Renal cortex interstitium (tissue), 11 donors: ENCODE measurements at regions not wholly inside any gene's neighbourhood (a gene's known extent, or its start where the extent isn't known, plus 50 kb on each side); places are given as distances from the start of the nearest gene placed in this dataset.
A peak's percentile ranks its signal among the peaks of the same experiment; 100 is the strongest.
"Not testable (repeated sequence)": the region's sequence is repeated elsewhere in the genome, so short reads cannot be mapped to it uniquely, and the experiment has no call there.

Source experiments
- DNase-seq, 11 donors: peaks; one replicate each; pipeline ENCODE4 v3.0.0-alpha.2; 2013; ENCODE audit warnings: low read depth in 9 of 11, low spot score in 4 of 11; ENCODE audit errors: extremely low read depth in 1 of 11

DNA sequence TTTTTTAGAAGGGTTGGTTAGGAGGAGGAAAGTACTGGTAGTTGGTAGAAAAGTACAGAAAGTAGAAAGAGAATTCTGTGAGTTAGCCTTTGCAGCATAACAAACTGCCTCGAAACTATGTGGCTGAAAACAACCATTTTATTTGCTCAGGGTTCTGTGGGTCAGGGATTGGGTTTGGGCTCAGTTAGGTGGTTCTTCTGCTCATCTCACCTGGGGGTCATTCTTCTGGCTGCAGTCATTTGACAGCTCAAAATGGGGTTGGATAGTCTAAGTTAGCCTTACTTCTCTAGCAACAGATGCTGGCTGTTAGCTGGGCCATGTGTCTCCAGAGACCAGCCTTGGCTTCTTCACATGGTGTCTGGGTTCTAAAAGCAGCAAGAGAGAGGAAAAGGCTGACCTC lies 119.4 kb downstream of the SMIM20 start:
- DNase-seq: no peak

DNA sequence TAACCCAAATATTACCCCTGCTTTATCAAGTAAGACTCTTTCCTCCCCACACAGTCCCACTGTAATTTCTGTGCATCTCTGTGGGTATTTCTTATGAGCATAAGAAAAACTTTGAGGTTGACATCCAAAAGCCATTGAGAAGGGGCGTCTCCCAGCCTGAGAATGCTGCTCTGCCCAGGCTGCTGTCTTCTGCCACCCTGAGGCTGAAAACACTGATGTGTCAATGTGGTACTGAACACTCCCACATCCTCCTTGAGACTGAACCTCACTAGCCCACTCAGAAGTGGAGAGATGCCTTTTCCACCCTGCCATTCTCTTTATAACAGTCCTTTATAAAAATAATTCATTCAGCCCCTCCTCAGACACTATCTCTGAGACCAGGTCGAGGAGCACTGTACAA lies 120.8 kb downstream of the SMIM20 start:
- no peak for DNase-seq

DNA sequence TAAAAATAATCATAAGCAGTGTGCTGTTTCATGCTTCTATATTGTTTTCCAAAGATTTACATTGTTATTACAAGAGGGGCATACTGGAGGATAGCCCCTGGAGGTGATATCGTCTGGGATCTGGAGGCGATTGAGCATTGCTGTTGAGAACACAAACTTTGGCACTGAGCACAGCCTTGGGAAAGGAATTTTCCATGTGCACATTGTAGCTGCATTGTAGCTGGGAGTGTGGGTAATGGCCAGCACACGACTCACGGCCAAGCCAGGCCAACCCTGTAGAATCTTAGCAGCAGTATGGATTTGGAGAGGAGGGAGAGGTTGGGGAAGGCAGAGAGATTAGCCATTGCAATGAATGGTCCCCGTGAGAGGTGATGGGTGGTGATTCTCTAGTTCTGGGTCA lies 121.9 kb downstream of the SMIM20 start:
- no peak for DNase-seq

DNA sequence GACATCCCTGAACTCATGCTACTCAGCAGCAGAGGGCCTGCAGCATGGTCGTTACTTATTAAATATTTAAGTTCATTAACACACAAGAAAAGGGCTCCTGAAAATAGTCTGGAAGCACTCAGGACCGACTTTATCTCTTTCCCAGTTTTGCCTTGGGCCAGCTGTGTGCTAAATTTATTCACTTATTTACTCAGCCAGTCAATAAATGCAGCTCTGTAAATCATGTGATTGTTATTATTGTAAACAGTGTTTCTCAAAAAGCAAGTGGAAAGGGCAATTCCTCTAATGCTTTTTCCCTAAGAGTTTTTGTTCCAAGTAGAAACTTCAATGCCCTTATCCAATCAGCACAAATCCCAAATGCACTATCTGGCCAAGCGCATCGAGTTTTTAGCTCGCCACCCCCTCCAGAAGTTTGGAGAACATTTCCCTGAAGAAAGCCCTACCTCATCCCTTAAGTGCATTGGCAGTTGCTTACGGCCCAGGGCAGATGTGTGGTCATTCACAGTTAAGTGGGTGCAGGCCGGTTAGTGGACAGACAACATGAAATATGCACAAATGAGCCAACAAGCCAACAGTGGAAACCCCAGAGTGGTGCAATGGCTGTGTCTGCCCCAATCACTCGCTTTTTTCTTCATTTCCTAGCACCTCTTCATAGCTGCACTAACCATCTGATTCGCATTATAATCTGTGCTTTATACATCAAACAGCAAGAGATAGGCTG lies 125.8 kb downstream of the SMIM20 start:
- DNase-seq: no peak

DNA sequence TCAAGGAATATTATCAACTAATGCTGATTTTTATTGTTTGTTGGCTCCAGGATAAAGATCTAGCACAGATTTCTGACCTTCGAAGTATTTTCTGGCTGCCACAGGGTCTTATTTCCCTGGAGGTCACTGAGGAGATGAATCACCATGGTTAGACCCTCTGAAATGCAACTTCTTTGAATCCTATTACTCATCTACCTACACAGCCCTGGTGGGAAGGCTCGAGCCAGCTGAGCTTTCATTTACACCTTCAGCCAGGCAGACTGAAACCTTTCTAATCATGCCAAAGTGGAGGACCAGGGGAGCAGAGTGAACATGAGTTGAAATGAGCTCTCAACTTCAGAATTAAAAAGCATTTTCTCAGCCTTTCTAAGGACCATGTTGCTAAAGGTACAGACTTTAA lies 130.5 kb downstream of the SMIM20 start:
- no peak for DNase-seq

DNA sequence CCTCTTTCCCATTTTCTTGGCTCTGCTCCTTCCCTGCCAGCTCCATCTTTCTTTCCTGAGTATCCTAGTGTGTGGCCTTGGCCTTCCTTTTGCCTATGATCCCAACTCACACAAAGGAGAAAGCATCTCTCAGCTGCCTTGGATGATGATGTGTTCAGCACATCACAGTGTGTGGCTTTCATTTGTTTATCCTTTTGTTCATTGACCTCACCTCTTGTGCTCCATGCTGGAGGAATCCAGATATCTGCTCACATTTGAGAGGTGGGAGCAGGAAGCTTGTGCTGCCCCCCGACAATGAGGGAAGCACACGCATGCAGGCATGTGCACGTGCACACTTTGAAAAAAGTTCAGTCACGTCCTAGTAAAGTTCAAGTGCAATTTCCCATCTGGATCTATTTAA lies 131.0 kb downstream of the SMIM20 start:
- no peak for DNase-seq

DNA sequence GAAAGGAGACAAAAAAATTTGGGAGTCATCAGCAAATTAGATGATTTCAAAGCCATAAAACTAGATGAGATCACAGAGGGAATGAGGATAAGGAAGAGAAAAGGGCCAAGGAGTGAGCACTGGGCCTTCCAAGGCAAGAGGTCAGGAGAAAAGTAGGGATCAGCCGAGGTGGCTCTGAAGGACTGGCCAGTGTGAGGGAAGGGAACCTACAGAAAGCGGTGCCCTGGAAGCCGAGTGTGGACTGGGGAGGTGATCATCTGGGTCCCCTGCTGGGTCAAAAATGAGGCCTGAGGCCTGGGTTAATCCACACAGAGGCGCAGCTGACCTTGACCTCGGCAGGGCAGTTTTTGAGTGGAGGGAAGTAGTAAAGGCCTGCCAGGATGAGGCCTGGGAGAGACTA lies 133.8 kb downstream of the SMIM20 start:
- no peak for DNase-seq

DNA sequence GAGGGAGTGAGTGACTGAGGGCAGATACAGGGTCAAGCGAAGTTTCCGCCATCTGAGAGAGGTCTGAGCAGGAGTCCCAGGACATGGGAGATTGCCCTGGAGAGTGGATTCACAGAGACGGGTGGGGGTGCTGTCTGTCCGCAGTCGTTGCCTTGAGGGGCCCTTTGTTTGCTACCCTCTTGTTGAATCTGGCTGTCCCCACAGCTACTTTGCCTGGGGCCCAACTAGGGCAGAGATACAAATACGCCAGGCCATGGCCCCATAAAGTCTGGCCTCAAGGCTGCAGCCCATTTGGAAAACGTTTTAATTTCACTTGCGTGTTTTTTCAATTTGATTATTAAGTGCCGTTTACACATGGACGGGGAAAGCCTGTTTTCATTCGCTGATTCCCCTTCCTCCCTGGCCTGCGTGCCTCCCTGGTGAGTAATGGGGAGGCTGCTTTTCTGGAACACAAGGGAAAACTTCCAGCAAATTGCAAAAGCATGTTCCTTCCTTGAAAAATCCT lies 134.4 kb downstream of the SMIM20 start:
- peak in 4 of 11 donors; percentile 28 to 51 (median 42) for DNase-seq

DNA sequence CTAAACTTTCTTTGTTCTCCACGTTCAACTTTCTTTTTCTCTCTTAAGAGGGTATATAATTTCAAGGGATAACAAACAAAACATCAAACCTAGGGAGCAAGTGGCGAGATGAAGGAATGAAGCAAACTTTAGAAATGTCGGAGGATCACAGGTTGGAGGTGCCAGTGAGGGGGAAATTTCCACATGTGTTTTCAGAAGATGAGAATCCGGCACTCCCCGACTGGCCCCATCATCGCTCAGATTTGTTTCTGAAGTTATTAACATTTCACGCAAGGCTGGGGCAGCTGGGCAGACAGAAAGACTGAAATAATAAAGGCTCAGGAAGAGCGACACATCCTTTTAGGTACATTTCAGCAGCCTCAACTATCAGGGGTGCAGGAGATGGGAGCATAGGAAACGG lies 134.9 kb downstream of the SMIM20 start:
- no peak for DNase-seq

DNA sequence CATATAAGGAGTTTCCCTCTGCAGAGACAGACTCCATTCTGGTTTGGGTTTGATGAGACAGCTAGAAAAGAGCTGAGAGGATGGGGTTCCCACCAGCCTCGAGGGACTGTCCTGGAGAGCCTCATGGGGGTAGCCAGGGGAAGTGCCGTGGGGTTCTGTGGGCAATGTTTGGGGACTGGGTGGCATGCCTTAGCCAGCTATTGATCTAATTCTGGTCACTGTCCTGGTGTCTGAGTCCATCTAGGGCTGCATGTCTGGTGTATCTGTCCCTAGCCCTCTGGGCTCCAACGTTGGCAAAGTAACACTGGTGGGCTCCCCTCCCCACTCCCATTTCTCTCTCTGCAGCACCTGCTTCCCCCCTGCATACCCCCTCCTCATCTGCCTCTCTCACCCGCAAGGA lies 135.4 kb downstream of the SMIM20 start:
- DNase-seq: no peak

DNA sequence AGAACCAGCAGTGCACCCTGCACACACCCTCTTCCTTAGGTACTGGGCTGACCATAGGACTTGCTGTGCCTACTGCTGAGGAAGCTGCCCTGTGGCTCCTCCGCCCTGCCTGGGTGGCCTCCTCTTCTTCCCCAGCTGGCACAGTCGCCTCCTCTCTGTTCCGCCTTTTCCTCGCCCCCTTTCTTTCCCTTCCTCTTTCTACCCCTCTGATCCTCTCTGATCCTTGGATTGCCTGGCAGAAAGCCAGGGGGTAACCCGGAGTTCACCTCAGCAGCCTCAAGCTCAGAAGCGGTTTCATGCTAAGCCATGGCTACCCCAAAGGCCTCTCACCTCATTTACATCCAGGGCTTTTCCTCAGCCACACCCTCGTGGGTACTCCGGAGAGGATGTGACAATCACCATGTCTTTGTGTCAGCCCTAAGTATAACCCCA lies 136.2 kb downstream of the SMIM20 start:
- DNase-seq: no peak

DNA sequence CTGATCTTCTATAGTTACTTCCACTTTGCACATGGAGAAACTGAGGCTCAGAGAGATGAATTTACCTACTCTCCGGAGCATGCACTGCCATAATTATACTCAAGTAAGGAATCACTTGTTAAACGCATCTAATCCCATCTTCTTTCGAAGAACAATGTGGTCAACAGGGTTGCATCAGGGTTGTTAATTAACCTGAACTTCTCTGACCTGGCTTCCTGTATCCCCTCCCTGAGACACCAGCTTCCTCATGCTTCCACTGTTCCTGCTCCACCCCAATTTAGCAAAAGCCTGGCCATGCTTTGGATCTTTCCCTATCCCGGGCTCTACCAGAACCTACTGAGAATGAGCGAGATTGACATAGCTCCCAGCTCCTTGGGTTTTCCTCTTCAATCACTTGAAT lies 136.7 kb downstream of the SMIM20 start:
- DNase-seq: no peak

DNA sequence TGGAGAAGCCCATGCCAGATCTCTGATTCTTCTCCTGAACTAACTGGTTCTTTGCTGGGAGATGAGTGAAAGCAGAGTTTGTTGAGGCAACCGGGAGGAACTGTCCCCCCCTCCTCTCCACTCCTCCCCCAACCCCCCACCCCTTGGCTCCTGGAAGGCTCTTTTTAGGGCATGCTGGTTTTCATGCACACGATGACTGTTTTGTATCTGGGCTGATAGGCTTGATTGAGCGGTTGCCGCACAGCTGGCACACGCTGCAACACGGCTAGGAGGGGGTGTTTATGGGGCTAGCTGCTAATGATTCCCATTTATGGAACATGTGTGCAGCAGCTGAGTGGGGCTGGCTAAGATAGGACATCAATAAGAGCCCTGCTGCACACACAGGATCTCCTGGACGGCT lies 137.2 kb downstream of the SMIM20 start:
- no peak for DNase-seq

DNA sequence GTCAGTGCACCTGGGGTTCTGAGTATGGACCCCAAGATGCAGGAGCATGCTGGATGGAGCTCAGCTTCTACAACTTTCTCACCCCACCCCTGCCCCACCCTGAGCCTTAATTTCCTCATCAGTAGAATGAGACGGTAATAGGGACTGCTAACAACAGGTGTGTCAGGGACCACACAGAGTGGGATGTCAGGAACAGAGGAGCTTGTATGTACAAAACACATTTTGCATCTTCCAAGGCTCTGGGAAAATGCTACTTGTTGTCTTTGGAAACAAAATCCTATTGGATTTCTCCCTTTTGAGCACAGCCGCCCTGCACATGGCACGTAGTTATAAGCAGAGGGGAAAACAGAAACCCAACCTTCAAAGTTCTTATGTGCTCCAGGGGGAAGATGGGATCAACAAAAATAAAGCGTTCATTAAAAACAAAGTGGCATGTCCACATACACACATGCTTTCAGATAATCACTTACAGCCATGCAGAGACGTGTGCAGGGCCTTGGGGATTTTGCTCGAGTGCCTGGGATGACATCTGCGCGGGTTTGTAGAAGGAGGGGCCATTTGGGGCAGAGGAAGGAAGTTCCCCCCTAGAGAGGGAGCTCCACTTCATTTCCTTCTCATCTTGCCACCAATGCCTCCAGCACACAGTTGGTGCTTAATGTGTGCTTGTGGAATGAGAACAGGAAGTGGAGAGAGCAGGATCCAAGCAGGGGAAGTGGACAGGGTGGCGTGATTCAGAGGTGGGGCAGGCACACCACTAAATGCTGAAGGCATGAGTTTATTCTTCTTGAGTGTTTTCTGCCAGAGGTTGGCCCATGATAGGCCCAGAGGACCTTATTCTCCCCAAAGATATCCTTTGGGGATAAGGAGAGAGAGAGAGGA lies 138.9 kb downstream of the SMIM20 start:
- DNase-seq: no peak

DNA sequence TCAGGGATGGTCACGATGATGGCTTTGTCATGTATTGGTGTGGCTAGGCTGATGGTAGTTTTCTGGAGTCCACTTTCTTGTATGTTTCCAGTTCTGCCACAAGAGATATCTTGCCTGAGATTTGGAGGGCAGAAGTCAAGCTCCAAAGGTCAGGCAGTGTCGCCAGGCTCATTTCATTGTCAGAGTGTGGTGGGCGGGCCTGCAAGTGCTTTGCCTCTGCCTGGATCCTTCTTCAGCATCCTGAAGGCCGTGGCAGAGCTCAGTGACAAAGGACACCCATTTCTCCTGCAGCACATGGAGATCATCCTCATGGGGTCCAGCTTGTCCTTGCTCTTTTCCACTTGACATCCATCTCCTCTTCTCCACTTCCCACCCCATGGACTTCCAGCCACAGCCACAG lies 139.7 kb downstream of the SMIM20 start:
- DNase-seq: no peak

DNA sequence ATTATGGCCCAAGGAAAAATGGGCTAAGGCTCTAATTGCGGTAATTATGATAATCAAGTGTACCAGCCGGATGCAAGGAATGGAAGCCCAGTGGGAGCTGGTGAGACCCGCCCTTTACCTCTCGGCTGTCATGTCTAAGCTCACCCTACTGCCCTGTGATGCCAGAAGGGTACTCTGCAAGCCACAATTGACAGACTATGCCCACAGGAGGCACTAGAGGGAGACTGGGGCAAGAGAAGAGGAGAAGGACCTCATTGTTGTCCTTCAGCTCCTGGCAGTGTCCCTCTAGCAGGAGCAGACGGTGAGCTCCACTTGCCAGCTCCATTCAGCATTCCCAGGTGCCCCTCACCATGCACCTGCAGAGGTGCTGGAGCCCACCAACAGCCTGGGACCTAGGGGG lies 141.8 kb downstream of the SMIM20 start:
- DNase-seq: no peak

DNA sequence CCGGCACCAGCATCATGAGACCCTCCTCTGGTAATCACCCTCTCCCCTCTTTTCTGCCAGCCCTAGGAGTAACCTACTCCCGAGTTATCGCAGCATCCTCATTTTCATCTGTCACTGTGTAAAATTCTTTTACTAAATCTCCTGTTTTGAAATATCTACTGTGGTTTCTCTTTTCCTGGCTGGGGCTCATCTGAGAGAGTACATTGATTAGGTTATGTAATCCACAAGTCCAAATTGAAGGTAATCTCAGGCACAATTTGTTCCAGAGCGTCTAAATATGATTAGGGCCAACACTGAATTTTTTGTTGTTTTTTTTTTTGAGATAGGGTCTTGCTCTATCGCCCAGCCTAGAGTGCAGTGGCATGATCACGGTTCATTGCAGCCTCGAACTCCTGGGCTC lies 142.4 kb downstream of the SMIM20 start:
- DNase-seq: no peak

DNA sequence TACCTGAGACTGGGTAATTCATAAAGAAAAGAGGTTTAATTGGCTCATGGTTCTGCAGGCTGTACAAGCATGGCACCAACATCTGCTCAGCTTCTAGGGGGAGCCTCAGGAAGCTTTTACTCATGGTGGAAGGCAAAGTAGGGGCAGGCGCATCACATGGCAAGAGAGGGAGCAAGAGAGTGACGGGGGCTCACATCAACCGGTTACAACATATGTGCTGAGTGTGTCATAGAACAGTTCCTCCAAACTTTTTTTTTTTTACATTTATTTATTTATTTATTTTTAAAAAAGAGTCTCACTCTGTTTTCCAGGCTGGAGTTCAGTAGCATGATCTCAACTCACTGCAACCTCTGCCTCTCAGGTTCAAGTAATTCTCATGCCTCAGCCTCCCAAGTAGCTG lies 143.8 kb downstream of the SMIM20 start:
- not testable (repeated sequence) for DNase-seq

DNA sequence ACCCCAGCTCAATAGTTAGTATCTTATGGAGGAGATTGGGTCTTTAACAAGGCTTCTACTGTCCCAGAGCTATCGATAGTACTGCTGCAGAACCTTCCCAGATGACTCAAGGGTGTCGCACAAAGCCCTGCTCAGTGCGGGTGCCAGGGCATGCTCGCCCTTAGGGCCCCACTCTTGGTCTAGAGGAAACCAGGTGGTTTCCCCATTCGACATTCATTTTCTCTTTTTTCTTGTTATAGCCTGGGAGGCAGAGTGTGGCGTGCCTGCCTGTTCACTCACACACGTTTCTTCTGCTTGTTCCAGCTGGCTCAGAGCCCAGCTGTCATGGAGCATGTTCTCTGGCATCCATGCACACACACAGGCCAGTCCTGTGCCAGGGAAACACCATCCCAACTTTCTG lies 144.5 kb downstream of the SMIM20 start:
- DNase-seq: no peak

DNA sequence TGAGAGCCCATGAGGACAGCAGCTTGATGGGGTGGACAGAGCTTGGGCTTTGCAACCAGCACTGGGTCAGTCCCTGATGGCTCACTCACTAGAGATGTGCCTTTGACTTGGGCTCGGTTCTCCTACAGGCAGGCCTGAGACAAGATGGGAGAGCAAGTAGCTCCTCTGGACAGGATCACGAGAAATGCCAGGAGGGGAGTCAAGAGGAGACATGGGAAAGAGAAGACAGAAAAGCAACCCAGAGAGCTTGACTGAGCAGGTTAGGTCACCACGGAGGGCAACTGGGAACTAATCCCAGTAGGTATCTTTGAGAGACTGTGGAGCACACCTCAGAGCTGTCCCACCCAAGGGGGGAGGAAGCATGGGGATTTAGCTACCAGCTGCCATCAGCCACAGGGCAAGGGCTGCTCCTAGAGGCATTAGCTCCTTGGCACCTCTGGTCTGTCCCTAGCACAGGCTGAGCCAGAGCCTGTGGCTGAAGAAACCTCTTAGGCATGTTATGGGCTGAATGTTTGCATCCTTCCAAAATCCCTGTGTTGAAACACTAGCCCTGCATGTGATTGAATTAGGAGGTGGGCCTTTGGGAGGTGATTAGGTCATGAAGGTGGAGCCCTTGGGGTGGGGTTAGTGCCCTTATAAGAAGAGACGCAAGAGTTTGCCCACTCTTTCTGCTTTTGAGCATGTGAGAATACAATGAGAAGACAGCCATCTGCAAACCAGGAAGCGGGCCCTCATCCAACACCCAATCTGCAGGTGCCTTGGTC lies 145.6 kb downstream of the SMIM20 start:
- no peak for DNase-seq
